Transverse colon (tissue), 4 donors: ENCODE measurements at regions not wholly inside any gene's neighbourhood (a gene's known extent, or its start where the extent isn't known, plus 50 kb on each side); places are given as distances from the start of the nearest gene placed in this dataset.

Source experiments
- POLR2A ChIP-seq: fragments of 450-650 bp; IDR thresholded peaks from one replicate; pipeline ENCODE4 v1.6.1; 2016; ENCODE audit warnings: antibody characterized with exemption, mild to moderate bottlenecking, moderate library complexity
- POLR2AphosphoS5 ChIP-seq, 3 donors: sonication (generic); formaldehyde crosslinking; IDR thresholded peaks; one replicate each; pipeline ENCODE4 v1.6.1; 2016; ENCODE audit warnings: antibody characterized with exemption in 3 of 3
- TF ChIP-seq, protein P1 (sequence below), 5 experiments: fragments of 200-600 bp in 3 of 5; fragments of 450-650 bp in 2 of 5; sonication (generic) in 3 of 5; IDR thresholded peaks; 1 replicate in 2 of 5; 2 replicates in 3 of 5; pipeline ENCODE4 v1.5.1; 2016 to 2017; ENCODE audit warnings: antibody characterized with exemption in 5 of 5, inconsistent platforms in 3 of 5, mild to moderate bottlenecking in 2 of 5, moderate library complexity in 1 of 5

DNA sequence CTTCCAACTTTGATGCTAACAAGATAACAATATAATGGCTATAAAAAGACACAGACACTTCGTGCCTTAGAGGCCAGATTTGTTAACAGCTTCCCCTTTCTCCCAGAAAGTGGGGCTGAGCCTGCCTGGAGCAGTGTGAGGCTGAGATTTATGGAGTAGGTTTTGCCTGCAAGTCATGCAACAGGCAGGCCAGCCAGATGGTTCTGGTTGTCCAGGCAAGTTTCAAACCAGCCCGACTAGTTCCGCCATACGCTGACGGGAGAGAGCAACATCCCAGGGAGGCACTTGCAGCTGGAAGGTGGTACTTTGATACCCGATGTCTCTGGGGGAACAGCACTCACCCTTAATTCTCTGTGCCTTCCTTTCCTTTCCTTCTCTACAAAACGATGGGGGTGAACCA is 81.3 kb upstream of the NAA20 start:
- TF ChIP-seq, protein P1, sequence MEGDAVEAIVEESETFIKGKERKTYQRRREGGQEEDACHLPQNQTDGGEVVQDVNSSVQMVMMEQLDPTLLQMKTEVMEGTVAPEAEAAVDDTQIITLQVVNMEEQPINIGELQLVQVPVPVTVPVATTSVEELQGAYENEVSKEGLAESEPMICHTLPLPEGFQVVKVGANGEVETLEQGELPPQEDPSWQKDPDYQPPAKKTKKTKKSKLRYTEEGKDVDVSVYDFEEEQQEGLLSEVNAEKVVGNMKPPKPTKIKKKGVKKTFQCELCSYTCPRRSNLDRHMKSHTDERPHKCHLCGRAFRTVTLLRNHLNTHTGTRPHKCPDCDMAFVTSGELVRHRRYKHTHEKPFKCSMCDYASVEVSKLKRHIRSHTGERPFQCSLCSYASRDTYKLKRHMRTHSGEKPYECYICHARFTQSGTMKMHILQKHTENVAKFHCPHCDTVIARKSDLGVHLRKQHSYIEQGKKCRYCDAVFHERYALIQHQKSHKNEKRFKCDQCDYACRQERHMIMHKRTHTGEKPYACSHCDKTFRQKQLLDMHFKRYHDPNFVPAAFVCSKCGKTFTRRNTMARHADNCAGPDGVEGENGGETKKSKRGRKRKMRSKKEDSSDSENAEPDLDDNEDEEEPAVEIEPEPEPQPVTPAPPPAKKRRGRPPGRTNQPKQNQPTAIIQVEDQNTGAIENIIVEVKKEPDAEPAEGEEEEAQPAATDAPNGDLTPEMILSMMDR (IDR thresholded peaks at IDR 0.05), result no peak
- TF ChIP-seq POLR2A, result no peak
- TF ChIP-seq POLR2AphosphoS5 (IDR thresholded peaks at IDR 0.05), result no peak
